ENCODE measurements at regions not wholly inside any gene's neighbourhood (a gene's known extent, or its start where the extent isn't known, plus 50 kb on each side); places are given as distances from the start of the nearest gene placed in this dataset.

- FAIRE-seq, result no peak
- no peak for DNase-seq (ENCODE audit: low spot score)
Measured at GRCh38 chr2:239479471-239479870, 78.7 kb upstream of the HDAC4 start.

- no peak for DNase-seq (ENCODE audit: low spot score)
- no peak for FAIRE-seq
Measured at GRCh38 chr2:239477591-239477990, 76.8 kb upstream of the HDAC4 start.

DNA sequence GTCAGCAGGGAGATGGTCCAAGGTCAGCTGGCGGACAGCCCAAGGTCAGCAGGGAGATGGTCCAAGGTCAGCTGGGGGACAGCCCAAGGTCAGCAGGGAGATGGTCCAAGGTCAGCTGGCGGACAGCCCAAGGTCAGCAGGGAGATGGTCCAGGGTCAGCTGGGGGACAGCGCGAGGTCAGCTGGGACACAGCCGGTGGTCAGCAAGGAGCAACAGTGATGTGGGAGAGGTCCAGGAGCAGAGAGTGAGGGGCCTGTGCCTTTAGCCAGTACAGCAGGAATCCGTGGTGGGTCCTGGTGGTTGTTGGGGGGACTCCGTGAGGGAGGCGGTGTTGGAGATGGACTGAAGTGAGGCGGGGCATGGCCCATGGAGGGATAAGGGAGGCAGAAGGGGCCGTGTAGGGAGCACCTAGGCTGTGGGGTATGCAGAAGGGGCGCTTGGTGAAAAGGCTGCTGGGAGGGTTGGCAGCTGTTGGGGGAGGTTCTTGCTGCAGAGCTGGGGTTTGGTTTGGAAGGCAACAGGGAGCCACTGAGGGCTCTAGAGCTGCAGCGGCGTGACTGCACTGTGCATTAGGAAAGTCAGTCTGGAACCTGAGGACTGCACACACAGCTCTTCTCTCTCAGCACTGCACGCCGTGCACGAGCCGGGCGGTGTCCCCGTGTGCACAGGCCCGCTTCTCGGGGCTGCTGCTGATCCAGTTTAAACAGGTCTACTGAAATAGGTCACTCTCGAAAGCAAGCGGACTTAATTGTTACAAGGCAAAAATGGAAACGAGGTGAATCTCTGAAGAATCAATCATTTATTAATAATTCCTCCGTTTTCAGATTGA, 76.2 kb upstream of the HDAC4 start:
- FAIRE-seq (no peak), DNase-seq (ENCODE audit: low spot score) (no peak)

DNA sequence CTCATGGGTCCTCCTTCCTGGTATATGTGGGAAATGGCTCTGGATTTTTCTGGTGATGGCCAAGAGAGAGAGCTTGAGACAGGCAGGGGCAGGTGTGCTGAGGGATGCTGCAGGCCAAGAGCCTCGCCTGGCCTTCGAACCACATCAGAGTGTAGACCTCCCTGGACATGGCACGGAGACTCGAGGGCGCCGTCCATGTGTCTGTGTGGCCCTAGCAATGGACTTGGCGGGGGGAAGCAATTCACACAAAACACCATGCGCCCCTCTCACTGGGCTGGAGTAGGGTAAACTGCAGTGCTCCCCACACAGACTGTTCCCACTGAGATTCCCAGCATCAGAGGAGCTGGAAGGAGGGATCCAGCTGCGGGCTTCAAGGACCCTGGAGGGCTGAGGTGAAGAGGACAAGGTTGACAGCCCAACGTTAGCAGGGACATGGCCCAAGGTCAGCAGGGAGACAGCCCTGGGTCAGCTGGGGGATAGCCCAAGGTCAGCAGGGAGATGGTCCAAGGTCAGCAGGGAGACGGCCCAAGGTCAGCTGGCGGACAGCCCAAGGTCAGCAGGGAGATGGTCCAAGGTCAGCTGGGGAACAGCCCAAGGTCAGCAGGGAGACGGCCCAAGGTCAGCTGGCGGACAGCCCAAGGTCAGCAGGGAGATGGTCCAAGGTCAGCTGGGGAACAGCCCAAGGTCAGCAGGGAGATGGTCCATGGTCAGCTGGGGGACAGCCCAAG, 75.4 kb upstream of the HDAC4 start:
- DNase-seq (ENCODE audit: low spot score) (no peak), FAIRE-seq (no peak)

DNA sequence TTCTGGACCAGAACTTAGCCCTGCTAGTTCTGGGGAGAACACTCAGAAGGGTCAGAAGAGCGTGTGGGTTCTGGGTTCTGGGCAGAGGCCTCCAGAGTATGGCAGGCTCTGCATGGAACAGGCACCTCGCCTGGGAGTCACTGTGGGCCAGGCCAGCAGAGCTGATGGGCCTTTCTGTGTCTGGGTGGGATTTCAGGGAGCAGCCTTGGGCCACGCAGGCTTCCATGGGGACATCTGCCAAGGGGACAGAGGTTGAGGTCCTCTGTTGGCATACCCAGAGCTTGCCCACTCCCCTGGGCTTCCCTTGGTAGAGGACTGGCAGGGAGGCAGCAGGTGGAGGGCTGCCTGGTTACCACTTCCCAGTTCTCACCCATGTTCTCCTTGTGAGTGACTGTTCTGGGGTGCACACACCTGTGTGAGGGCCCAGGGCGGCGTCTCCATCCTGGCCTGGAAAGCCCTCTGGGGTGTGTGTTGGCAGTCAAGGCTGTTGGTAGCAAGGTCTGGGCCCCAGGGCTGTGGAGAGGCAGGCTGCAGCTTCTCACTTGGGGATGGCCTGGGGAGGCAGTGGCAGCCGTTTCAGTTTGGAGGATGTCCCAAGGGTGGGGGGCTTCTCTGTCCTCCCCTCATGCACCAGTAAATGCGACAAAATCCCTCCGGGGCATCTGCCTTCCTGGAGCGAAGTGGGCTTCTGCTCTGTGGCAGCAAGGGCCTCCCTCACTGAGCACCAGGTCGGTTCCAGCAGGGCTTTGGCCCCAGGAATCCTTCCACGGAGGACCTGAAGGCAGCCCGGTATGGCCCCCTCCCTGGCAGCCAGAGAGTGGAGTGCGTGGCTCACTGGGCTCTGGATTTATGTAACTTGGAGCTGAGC, 74.6 kb upstream of the HDAC4 start:
- DNase-seq (ENCODE audit: low spot score) (no peak), FAIRE-seq (no peak)

GRCh38 chr2:239473211-239473805, 72.5 kb upstream of the HDAC4 start:
- FAIRE-seq (no peak), DNase-seq (ENCODE audit: low spot score) (no peak)

- DNase-seq (ENCODE audit: low spot score) (no peak), FAIRE-seq (no peak)
Measured at GRCh38 chr2:239472235-239472775, 71.5 kb upstream of the HDAC4 start.

DNA sequence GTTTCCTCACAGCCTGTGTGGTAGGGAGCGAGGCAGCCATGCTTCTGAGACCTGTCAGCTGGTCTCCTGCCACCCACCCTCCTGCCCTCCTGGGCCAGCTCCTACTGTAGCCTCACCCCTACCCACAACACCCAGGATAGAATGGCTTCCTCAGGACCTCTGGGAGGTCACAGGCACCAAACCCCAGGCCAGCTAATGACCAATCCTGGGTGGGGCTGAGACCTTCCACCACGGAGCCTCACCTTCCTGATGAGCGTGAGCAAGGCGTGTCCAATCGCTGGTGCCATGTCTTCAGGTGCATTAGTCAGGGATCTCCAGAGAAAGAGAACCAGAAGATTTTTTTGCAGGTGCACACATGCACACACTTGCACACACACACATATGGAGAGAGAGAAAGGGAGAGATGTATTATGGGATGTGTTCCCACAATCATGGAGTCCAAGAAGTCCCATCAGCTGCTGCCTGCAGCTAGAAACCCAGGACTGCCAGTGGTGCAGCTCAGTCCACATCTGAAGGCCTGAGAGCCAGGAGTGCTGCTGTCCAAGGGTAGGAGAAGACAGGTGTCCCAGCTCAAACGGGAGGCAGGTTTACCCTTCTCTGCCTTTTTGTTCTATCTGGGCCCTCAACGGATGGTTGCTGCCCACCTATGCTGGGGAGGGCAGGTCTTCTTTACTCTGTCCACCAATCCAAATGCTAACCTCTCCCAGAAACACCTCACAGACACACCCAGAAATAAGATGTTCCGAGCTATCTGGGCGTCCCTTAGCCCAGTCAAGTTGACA, 70.4 kb upstream of the HDAC4 start:
- DNase-seq (ENCODE audit: low spot score) (no peak), FAIRE-seq (no peak)

DNA sequence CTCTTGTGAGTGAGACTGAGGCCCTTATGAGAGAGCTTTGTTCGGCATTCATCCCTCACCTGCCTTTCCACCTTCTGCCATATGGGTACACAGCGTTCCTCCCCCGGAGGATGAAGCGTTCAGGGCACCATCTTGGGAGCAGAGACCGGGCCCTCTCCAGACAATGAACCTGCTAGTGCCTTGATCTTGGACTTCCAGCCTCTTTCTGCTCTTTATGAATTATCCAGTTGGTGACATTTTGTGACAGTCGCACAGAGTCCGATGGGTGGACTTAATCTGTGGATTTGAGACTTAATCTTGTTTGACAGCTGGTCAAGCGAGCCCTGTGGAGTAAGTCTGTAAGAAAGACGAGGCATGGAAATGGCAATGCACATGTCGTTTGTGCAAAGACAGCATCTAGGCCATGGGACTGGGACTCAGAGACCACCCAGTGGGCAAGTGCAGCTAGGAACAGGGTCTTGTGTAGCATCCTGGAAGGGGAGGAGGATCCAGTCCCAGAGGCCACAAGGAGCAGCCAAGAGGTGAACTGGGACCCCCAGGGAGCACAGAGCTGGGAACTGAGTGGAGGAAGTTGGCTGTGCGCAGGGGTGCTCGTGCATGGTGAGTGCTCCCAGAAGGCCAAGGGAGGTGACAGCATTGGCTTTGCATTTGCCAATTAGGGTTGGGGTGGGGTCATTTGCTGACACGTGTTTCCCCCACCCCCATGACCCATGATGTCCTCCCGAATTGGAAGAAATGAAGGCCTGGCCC, 69.5 kb upstream of the HDAC4 start:
- DNase-seq (ENCODE audit: low spot score), result no peak
- no peak for FAIRE-seq

DNA sequence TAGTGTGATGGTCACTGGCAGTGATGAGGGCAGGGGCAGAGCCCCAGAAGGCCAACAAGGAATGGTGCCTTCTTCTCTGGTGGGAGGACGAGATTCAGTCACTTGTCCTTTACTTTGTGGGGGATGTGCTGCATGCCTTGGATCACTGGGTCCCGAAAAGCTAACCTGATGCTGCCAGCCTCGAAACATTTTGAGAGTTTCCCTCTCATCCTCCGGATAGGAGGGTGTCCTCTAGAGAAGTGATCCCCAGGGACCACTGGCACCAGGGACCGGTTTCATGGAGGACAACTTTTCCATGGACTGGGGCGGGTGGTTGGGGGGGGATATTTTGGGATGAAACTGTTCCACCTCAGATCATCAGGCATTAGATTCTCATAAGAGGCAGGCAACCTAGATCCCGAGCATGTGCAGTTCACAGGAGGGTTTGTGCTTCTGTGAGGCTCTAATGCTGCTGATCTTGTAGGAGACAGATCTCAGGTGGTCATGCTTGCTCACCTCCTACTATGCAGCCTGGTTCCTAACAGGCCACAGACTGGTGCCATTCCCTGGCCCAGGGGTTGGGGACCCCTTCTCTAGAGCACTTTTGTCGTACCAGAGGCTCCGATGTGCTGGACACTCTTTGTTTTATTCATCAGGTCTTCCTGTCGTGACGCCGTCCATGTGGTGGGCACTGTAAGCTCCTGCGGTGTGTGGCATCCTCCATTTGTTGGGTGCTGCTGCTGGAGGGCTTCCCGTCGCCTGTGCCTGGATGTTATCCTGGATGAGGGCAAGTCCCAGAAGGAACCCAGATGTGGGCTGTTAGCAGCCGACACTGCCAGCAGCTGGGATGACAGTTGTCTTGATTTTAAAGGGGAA, 68.5 kb upstream of the HDAC4 start:
- FAIRE-seq, result no peak
- no peak for DNase-seq (ENCODE audit: low spot score)

GRCh38 chr2:239468491-239469105, 67.8 kb upstream of the HDAC4 start:
- DNase-seq (ENCODE audit: low spot score), result no peak

DNA sequence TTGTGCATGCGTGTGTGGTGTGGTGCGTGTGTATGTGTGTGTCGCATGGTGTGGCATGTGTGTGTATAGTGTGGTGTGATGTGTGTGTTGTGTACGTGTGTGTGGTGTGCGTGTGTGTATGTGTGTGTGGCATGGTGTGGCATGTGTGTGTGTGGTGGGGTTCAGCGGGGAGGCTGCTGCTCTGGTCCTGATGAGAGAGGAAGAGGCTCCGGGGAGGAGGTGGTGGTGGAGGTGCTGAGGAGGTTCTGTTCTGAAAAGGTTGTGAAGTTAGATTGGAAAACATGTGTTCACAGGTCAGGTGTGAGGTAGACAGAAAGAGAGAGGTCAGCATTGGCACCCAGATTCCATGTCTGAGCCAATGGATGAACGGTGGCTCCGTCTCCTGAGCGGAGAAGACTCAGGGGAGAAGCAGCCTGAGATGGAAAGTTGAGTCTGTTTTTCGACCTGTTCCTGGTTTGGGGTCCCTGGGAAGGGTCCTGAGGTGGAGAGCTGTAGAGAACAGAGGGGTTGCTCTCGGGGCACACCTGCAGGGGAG, 67.2 kb upstream of the HDAC4 start:
- FAIRE-seq (no peak), DNase-seq (ENCODE audit: low spot score) (no peak)

More at GRCh38 chr2:239468491-239469105, 67.8 kb upstream of the HDAC4 start:
- FAIRE-seq, result no peak

DNA sequence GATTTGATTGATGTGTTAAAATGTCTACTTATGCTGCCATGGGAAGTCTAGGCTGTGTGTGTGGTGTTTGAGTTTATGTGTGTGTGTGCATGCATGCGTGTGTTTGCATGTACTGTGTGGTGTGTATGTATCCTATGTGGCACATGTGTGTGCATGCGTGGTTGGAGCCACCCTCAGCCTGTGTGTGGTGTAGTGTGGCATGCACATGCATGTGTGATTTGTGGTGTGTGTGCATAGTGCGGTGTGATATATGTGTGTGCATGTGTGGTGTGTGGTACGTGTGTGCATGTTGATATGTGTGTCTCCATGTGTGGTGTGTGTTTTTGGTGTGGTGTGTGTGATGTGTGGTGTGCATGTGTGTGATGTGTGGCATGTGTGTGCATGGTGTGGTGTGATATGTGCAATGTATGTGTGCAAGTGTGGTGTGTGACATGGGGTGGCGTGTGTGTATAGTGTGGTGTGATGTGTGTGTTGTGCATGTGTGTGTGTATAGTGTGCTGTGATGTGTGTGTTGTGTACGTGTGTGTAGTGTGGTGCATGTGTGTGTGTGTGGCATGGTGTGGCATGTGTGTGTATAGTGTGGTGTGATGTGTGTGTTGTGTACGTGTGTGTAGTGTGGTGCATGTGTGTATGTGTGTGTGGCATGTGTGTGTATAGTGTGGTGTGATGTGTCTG, 66.6 kb upstream of the HDAC4 start:
- DNase-seq (ENCODE audit: low spot score) (no peak), FAIRE-seq (peak; percentile 100)

DNA sequence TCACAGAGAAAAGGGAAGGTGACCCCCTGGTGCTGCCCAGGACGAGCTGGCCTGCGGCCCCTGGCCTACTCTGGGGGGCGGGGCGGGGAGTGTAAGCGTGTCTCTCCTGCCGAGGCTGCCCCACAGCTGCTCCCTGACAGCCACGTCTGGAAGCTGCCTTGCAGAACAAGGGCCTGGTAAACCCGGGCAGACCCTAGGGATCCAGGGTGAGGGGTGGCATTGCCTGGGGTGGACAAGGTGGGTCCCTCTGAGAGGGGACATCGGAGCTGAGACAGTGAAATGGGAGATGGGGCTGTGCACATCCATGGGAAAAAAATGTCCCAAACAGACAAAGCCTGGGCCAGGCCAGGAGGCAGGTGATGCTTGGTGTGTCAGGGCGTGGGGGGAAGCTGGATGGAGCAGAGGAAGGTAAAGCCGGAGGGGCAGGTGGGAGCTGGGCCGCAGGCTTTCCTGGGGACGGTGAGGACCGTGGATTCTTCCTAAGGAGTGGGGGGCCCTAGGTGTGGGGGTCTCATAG, 66.0 kb upstream of the HDAC4 start:
- no peak for DNase-seq (ENCODE audit: low spot score)
- no peak for FAIRE-seq

- DNase-seq (ENCODE audit: low spot score) (no peak), FAIRE-seq (no peak)
Measured at GRCh38 chr2:239466061-239466754, 65.4 kb upstream of the HDAC4 start.
